ENCODE measurements at regions not wholly inside any gene's neighbourhood (a gene's known extent, or its start where the extent isn't known, plus 50 kb on each side); places are given as distances from the start of the nearest gene placed in this dataset.
A peak's percentile ranks its signal among the peaks of the same experiment; 100 is the strongest.
"Not testable (repeated sequence)": the region's sequence is repeated elsewhere in the genome, so short reads cannot be mapped to it uniquely, and the experiment has no call there.

DNA sequence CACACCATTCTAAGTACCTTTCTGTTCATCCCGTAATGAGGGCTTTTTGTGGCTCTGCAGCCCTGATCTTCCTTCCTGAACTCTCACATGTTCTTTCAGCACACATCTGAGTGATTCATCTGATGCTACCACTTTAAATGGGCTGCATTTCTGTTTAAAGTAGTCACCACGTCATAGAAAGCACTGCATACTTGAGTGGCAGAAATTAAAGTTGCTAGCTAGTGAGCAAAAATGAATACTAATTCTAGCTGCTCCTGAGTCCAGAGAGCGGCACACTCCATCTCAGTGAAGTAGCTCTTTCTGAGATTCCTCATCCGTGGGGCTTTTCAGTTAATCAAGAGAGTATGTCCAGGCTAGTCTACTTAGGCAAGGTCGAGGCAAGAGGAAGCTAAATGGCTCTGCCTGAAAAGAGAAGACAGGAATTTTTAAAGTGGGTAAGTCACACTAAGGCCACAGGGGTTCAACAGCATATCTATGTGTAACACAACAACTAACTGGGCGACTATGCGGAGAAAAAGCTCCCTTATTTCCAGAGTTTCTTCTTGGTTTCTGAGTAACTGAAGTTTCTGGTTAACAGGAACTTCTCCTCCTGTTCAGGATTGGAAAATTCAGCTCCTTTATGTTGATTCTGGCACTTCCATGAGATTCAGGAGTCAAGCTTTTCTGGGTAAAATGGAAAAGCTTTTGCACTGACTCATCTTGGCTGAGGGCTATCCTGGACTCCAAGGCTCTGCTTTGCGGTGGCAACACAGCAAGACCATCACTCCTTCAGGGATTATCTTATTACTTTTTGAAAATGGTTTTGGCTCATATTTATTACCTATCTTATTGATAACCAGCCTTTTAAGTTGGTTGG is 109.5 kb downstream of the TAF11L14 start:
- Histone ChIP-seq H3K4me3 (replicated peaks; ENCODE audit: insufficient read depth, low read length) (no peak overlapping the region), H3K27me3 (ENCODE audit: insufficient read depth, poor library complexity, severe bottlenecking) (no peaks in the 10 kb centered on the region), H3K27ac (replicated peaks) (no peak overlapping the region)
- DNase-seq (ENCODE audit: low read depth in 1 of 2, low spot score in 1 of 2), result no peak
- no peak for TF ChIP-seq SPI1 (IDR thresholded peaks at IDR 0.05; ENCODE audit: borderline replicate concordance, low read depth)
- TF ChIP-seq GABPA (IDR thresholded peaks at IDR 0.05; ENCODE audit: low read depth), result no peak
- TF ChIP-seq POLR2AphosphoS5 (IDR thresholded peaks at IDR 0.05; ENCODE audit: low read depth), result no peak
- TF ChIP-seq CTCF (IDR thresholded peaks at IDR 0.05; ENCODE audit: insufficient read depth, low read length), result no peak
- TF ChIP-seq, protein P1, sequence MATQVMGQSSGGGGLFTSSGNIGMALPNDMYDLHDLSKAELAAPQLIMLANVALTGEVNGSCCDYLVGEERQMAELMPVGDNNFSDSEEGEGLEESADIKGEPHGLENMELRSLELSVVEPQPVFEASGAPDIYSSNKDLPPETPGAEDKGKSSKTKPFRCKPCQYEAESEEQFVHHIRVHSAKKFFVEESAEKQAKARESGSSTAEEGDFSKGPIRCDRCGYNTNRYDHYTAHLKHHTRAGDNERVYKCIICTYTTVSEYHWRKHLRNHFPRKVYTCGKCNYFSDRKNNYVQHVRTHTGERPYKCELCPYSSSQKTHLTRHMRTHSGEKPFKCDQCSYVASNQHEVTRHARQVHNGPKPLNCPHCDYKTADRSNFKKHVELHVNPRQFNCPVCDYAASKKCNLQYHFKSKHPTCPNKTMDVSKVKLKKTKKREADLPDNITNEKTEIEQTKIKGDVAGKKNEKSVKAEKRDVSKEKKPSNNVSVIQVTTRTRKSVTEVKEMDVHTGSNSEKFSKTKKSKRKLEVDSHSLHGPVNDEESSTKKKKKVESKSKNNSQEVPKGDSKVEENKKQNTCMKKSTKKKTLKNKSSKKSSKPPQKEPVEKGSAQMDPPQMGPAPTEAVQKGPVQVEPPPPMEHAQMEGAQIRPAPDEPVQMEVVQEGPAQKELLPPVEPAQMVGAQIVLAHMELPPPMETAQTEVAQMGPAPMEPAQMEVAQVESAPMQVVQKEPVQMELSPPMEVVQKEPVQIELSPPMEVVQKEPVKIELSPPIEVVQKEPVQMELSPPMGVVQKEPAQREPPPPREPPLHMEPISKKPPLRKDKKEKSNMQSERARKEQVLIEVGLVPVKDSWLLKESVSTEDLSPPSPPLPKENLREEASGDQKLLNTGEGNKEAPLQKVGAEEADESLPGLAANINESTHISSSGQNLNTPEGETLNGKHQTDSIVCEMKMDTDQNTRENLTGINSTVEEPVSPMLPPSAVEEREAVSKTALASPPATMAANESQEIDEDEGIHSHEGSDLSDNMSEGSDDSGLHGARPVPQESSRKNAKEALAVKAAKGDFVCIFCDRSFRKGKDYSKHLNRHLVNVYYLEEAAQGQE (IDR thresholded peaks at IDR 0.05; ENCODE audit: insufficient replicate concordance, low read depth), result no peak

- no peaks in the 10 kb centered on the region for H3K27me3 ChIP-seq (ENCODE audit: insufficient read depth, poor library complexity, severe bottlenecking)
- 0 out of 2 replicates have a peak overlapping the region, but pooled peaks have one; percentile 9 for H3K27ac ChIP-seq (replicated peaks)
- peak in 1 of 2 experiments; percentile 11 for DNase-seq (ENCODE audit: low read depth in 1 of 2, low spot score in 1 of 2)
- TF ChIP-seq SPI1 (IDR thresholded peaks at IDR 0.05; ENCODE audit: borderline replicate concordance, low read depth) (no peak), POLR2AphosphoS5 (IDR thresholded peaks at IDR 0.05; ENCODE audit: low read depth) (no peak), CTCF (IDR thresholded peaks at IDR 0.05; ENCODE audit: insufficient read depth, low read length) (no peak), GABPA (IDR thresholded peaks at IDR 0.05; ENCODE audit: low read depth) (no peak)
- TF ChIP-seq, protein P1 (IDR thresholded peaks at IDR 0.05; ENCODE audit: insufficient replicate concordance, low read depth), result no peak
- H3K4me3 ChIP-seq (replicated peaks; ENCODE audit: insufficient read depth, low read length), result no peak overlapping the region
Observed at GRCh38 chr5:17748201-17748600, 113.9 kb downstream of the TAF11L14 start.

GRCh38 chr5:17748941-17749340 is 114.7 kb downstream of the TAF11L14 start:
- Histone ChIP-seq H3K4me3 (replicated peaks; ENCODE audit: insufficient read depth, low read length) (no peak overlapping the region), H3K27me3 (ENCODE audit: insufficient read depth, poor library complexity, severe bottlenecking) (no peaks in the 10 kb centered on the region), H3K27ac (replicated peaks) (0 out of 2 replicates have a peak overlapping the region, but pooled peaks have one; percentile 18)
- no peak for TF ChIP-seq POLR2AphosphoS5 (IDR thresholded peaks at IDR 0.05; ENCODE audit: low read depth)
- no peak for TF ChIP-seq GABPA (IDR thresholded peaks at IDR 0.05; ENCODE audit: low read depth)
- TF ChIP-seq CTCF (IDR thresholded peaks at IDR 0.05; ENCODE audit: insufficient read depth, low read length), result no peak
- no peak for TF ChIP-seq SPI1 (IDR thresholded peaks at IDR 0.05; ENCODE audit: borderline replicate concordance, low read depth)
- TF ChIP-seq, protein P1 (IDR thresholded peaks at IDR 0.05; ENCODE audit: insufficient replicate concordance, low read depth), result no peak
- DNase-seq (ENCODE audit: low read depth in 1 of 2, low spot score in 1 of 2), result peak in 1 of 2 experiments; percentile 44

- not testable (repeated sequence) for H3K27me3 ChIP-seq (ENCODE audit: insufficient read depth, poor library complexity, severe bottlenecking); DNase-seq (ENCODE audit: low read depth in 1 of 2, low spot score in 1 of 2); H3K4me3 ChIP-seq (replicated peaks; ENCODE audit: insufficient read depth, low read length); H3K27ac ChIP-seq (replicated peaks)
Observed at GRCh38 chr5:17755406-17755805, 121.1 kb downstream of the TAF11L14 start.

Measured in HL-60 (cell line).